Glomerular endothelial cell (primary cell): ENCODE measurements at regions not wholly inside any gene's neighbourhood (a gene's known extent, or its start where the extent isn't known, plus 50 kb on each side); places are given as distances from the start of the nearest gene placed in this dataset.
"Not testable (repeated sequence)": the region's sequence is repeated elsewhere in the genome, so short reads cannot be mapped to it uniquely, and the experiment has no call there.

Source experiments
- DNase-seq: peaks from one replicate; pipeline ENCODE4 v3.0.0-alpha.2; 2011; ENCODE audit warnings: low read depth, low spot score; ENCODE audit errors: extremely low read depth

- no peak for DNase-seq
These were observed 68.9 kb downstream of the CYP26B1 start for GRCh38 chr2:72078773-72079172.

- DNase-seq: no peak
These were observed 69.9 kb downstream of the CYP26B1 start for GRCh38 chr2:72077702-72078169.

GRCh38 chr2:72073373-72073772, 74.3 kb downstream of the CYP26B1 start:
- DNase-seq: not testable (repeated sequence)

GRCh38 chr2:72064197-72064596, 83.5 kb downstream of the CYP26B1 start:
- DNase-seq: not testable (repeated sequence)

GRCh38 chr2:72062336-72062735, 85.3 kb downstream of the CYP26B1 start:
- DNase-seq: no peak

GRCh38 chr2:72057308-72057707, 90.4 kb downstream of the CYP26B1 start:
- no peak for DNase-seq

- no peak for DNase-seq
These were observed 95.6 kb downstream of the CYP26B1 start for GRCh38 chr2:72051971-72052505.

- no peak for DNase-seq
These were observed 96.5 kb downstream of the CYP26B1 start for GRCh38 chr2:72051204-72051603.

- DNase-seq: no peak
These were observed 96.9 kb downstream of the CYP26B1 start for GRCh38 chr2:72050734-72051133.

GRCh38 chr2:72048881-72049477, 98.7 kb downstream of the CYP26B1 start:
- no peak for DNase-seq

GRCh38 chr2:72043985-72044384, 103.7 kb downstream of the CYP26B1 start:
- no peak for DNase-seq

GRCh38 chr2:72041638-72042111, 106.0 kb downstream of the CYP26B1 start:
- DNase-seq: no peak

- DNase-seq: no peak
These were observed 106.8 kb downstream of the CYP26B1 start for GRCh38 chr2:72040629-72041571.

- DNase-seq: no peak
These were observed 109.1 kb downstream of the CYP26B1 start for GRCh38 chr2:72038524-72038923.

- DNase-seq: no peak
These were observed 110.4 kb downstream of the CYP26B1 start for GRCh38 chr2:72037261-72037666.

GRCh38 chr2:72036595-72036994, 111.1 kb downstream of the CYP26B1 start:
- no peak for DNase-seq

- DNase-seq: no peak
These were observed 111.5 kb downstream of the CYP26B1 start for GRCh38 chr2:72036173-72036545.

GRCh38 chr2:72035518-72036172, 112.0 kb downstream of the CYP26B1 start:
- DNase-seq: no peak

- DNase-seq: no peak
These were observed 113.1 kb downstream of the CYP26B1 start for GRCh38 chr2:72034353-72035095.

- no peak for DNase-seq
These were observed 114.0 kb downstream of the CYP26B1 start for GRCh38 chr2:72033636-72034035.
